ENCODE measurements at regions not wholly inside any gene's neighbourhood (a gene's known extent, or its start where the extent isn't known, plus 50 kb on each side); places are given as distances from the start of the nearest gene placed in this dataset.
A peak's percentile ranks its signal among the peaks of the same experiment; 100 is the strongest.

GRCh38 chr5:38720554-38721361, 125.1 kb upstream of the OSMR start:
- DNase-seq, result no peak

- DNase-seq, result peak; percentile 63
These were observed 122.9 kb upstream of the OSMR start for GRCh38 chr5:38722918-38723317.

GRCh38 chr5:38723426-38723825, 122.4 kb upstream of the OSMR start:
- DNase-seq, result peak; percentile 24

GRCh38 chr5:38724301-38725030, 121.3 kb upstream of the OSMR start:
- no peak for DNase-seq

GRCh38 chr5:38725371-38725865, 120.4 kb upstream of the OSMR start:
- no peak for DNase-seq

GRCh38 chr5:38726279-38726678, 119.5 kb upstream of the OSMR start:
- no peak for DNase-seq

GRCh38 chr5:38728029-38728428, 117.8 kb upstream of the OSMR start:
- DNase-seq, result no peak

DNA sequence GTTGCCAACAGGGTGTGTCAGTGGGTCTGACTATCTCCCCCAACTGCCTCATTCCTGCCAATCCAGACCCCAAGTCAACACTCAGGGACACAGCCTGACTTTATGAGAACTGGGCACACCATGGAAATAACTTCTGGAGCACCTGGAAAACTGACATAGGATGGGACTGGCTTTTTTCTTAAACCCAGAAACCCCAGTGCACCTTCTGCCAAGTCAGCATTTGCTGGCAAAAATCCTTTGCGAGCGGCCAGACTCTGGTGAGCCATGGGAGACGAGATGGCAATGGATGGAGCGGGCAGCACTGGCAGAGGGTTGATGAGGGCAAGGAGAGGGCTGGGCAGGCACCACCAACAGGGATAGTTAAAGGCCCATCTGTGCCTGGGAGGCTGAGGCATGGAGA, 114.4 kb upstream of the OSMR start:
- no peak for DNase-seq

GRCh38 chr5:38734353-38734752, 111.5 kb upstream of the OSMR start:
- DNase-seq, result no peak

GRCh38 chr5:38736089-38736488, 109.7 kb upstream of the OSMR start:
- DNase-seq, result no peak

GRCh38 chr5:38737976-38738375, 107.8 kb upstream of the OSMR start:
- no peak for DNase-seq

- no peak for DNase-seq
These were observed 106.7 kb upstream of the OSMR start for GRCh38 chr5:38739011-38739704.

DNA sequence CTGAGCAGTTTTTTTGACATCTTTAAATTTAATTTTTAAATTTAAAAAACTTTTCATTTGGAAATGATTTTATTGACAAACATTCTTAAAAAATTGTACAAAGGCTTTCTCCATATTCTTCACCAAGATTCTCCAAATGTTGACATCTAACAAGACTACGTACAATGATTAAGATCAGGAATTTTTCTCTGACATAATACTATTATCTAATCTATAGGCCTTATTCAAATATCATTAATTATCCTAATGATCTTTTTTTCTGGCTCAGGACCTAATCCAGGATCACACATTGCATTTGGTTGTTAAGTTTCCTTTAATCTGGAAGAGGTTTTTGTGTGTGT, 106.1 kb upstream of the OSMR start:
- DNase-seq, result no peak

DNA sequence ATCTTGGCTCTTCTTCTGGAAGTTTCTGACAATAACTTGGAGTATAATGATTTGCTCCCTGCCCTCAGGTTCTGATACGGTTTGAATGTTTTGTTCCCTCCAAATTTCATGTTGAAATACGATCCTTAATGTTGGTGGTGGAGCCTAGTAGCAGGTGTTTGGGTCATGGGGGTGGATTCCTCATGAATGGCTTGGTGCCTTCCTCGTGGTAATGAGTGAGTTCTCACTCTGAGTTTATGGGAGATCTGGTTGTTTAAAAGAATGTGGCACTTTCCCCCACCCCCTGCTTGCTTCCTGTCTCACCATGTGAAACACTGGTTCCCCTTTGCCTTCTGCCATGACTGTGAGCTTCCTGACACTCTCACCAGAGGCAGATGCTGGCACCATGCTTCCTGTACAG, 103.0 kb upstream of the OSMR start:
- DNase-seq, result no peak

GRCh38 chr5:38743562-38743961, 102.2 kb upstream of the OSMR start:
- DNase-seq, result no peak

DNA sequence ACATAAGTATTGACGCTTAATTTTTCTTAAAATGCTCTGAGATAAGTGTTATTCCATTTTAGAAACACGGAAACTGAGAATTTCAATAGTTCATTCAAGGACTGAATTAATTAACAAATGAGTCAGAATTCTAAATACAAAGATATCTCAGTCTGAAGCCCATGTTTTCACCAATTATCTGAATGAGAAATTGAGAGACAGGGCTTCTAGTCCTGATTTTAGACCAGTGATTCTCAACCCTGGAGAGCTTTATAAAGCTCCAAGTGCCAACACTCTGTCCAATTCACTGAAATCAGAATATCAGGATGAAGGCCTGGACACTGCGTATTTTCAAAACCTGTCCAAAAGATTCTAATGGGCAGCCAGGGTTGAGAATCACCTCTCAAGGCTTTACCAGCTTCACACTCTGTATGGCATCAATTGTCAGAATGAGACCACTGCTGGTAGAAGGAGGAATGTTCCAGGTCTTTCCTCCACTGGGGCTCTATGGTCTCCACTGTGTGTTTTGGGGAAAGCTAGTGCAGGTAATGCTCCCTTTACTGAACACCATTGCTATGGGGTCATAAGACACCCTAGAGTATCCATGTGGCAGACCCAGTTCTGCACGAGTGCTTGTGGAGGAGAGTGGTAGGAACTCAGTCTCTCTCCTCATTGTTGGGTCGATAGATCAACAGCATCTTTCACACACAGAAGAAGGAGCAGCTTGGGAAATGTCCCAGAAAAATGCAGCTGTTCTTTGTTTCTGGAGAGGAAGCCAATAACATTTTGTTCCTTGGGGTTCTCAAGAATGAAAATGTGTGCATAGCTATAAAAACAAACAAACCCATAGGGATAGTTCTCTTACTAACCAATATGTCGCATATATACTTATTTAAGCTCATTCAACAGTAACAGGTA, 99.7 kb upstream of the OSMR start:
- DNase-seq, result no peak

DNA sequence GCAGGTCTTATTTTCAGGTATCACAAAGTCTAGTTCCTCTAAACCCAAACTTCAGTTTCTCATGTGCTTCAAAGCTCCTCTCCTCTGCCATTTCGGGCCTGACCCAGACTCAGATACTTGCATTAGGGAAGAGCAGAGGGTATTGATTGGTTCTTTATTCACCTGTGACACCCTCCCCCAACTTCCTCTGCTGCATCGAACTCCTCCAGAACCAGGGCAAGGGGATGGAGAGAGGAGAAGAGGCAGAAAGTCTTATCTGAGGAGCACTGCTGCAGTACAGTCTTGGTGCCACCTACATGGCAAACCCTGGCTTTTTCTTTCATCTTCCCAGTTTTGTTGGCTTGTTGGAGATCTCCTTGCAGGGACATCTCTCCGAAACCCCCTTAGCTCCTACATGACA, 96.0 kb upstream of the OSMR start:
- DNase-seq, result no peak

DNA sequence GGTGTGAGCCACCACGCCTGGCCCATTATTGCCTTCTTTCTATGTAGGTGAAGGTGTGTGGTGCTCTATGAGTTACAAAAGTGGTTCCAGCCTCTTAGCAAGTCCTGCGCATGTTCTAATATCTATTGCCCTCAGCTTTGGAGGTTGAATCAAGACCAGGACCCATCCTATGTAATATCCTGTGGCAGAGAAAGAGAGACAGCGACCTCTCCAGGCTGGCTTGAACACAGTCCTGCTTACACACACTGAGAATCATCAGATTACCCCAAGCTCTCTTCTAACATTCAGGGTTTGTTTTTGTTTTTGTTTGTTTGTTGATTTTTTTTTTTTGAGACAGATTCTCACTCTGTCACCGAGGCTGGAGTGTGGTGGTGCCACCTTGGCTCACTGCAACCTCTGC, 94.7 kb upstream of the OSMR start:
- DNase-seq, result no peak

- no peak for DNase-seq
These were observed 93.7 kb upstream of the OSMR start for GRCh38 chr5:38752012-38752536.

DNA sequence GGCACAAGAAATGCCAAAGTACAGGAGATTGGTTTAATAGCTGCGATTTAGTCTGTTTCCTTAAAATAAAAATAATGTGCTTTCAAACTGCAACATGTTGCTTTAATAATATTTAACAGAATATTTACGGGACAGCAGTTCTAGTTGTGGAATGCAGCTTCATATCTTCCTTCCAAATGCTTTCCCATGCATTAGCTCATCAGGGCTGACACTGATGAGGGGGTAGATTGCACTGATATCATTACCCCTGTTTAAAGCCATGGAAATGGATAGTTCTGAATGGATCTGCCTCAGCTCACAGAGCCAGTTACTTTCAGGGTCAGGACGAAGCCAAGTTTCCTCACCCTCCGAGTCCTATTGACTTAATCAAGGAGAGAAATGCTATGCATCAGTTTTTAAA, 93.2 kb upstream of the OSMR start:
- no peak for DNase-seq

GRCh38 chr5:38753141-38753540, 92.7 kb upstream of the OSMR start:
- DNase-seq, result no peak

- DNase-seq, result no peak
These were observed 92.0 kb upstream of the OSMR start for GRCh38 chr5:38753776-38754175.

GRCh38 chr5:38755181-38755580, 90.6 kb upstream of the OSMR start:
- DNase-seq, result no peak

All from activated CD4-positive, alpha-beta T cell treated with anti-CD3 and anti-CD28 coated beads, Interleukin-2, amount 50 U/mL, for 16 hours (primary cell).